Endothelial cell of umbilical vein (primary cell): ENCODE measurements at regions not wholly inside any gene's neighbourhood (a gene's known extent, or its start where the extent isn't known, plus 50 kb on each side); places are given as distances from the start of the nearest gene placed in this dataset.

Experiments
- BruUV-seq: library from RNA; stranded (reverse); fragments of 400-500 nt; replicated peaks from 2 replicates; lab custom pipeline; 2021; lab: Mats Ljungman, UMichigan
- CTCF ChIA-PET: fragments of 300-600, 350-600 bp; sonication (Branson Sonifier 250); formaldehyde crosslinking; loops from one replicate; lab custom pipeline; 2021; ENCODE audit warnings: antibody characterized with exemption, inconsistent platforms; lab: Charles Lee
- POLR2A ChIA-PET: fragments of 300-600, 350-600 bp; sonication (Branson Sonifier 250); formaldehyde crosslinking; loops from one replicate; lab custom pipeline; 2021; ENCODE audit warnings: antibody characterized with exemption, inconsistent platforms; lab: Charles Lee
- DNase-seq: peaks from one replicate; pipeline ENCODE4 v3.0.0-alpha.2; 2011; ENCODE audit warnings: low read depth, low spot score
- FAIRE-seq: peaks from 2 replicates; lab custom pipeline; 2011; peaks lifted over from hg19 to GRCh38; lab: Jason Lieb, UNC
- H2AFZ ChIP-seq: 2 replicates; pipeline ENCODE4 v1.6.0; 2012; ENCODE audit warnings: low read depth, low read length, control low read depth, inconsistent platforms
- H3K27ac ChIP-seq: 2 replicates; pipeline ENCODE4 v1.5.1; 2011; ENCODE audit warnings: low read depth, mild to moderate bottlenecking, control low read depth, low read length, moderate library complexity; ENCODE audit not compliant: insufficient read depth
- H3K27me3 ChIP-seq, 2 experiments: 2 replicates each; pipeline versions ENCODE4 v1.6.0 to v1.6.1; 2011; ENCODE audit warnings: low read length in 2 of 2, mixed read lengths in 1 of 2; ENCODE audit not compliant: control insufficient read depth in 2 of 2, insufficient read depth in 2 of 2
- H3K36me3 ChIP-seq, 2 experiments: 2 replicates in 1 of 2; 3 replicates in 1 of 2; pipeline ENCODE4 v1.5.1; 2011; ENCODE audit warnings: low read length in 2 of 2, mild to moderate bottlenecking in 1 of 2, moderate library complexity in 1 of 2; ENCODE audit not compliant: control insufficient read depth in 2 of 2, insufficient read depth in 2 of 2; ENCODE audit errors: extremely low read depth in 1 of 2
- H3K4me1 ChIP-seq: 3 replicates; pipeline ENCODE4 v1.5.1; 2011; ENCODE audit warnings: mild to moderate bottlenecking, low read length; ENCODE audit not compliant: control insufficient read depth, insufficient read depth; ENCODE audit errors: extremely low read depth
- H3K4me2 ChIP-seq: 2 replicates; pipeline ENCODE4 v1.6.1; 2011; ENCODE audit warnings: low read length, control low read depth, mixed read lengths; ENCODE audit not compliant: insufficient read depth
- H3K4me3 ChIP-seq, 3 experiments: fragments of 200-600 bp in 1 of 3; sonication (generic), shearing (Covaris generic) in 1 of 3; replicated peaks in 1 of 3; 2 replicates each; pipeline ENCODE4 v1.5.1; 2011 to 2016; ENCODE audit warnings: control low read depth in 3 of 3, low read length in 3 of 3, mild to moderate bottlenecking in 2 of 3, inconsistent platforms in 1 of 3, low read depth in 1 of 3, moderate library complexity in 1 of 3; ENCODE audit not compliant: insufficient read depth in 1 of 3
- H3K79me2 ChIP-seq: 2 replicates; pipeline ENCODE4 v1.6.0; 2012; ENCODE audit warnings: low read length, inconsistent platforms; ENCODE audit not compliant: control insufficient read depth, insufficient read depth
- H3K9ac ChIP-seq: replicated peaks from 2 replicates; pipeline ENCODE3; 2011; ENCODE audit warnings: low read length, control low read depth; ENCODE audit not compliant: insufficient read depth; ENCODE audit errors: extremely low read depth
- H3K9me1 ChIP-seq: replicated peaks from 3 replicates; pipeline ENCODE4 v1.6.0; 2011; ENCODE audit warnings: mild to moderate bottlenecking, low read length; ENCODE audit not compliant: control insufficient read depth, insufficient read depth; ENCODE audit errors: extremely low read depth
- H3K9me3 ChIP-seq: replicated peaks from 2 replicates; pipeline ENCODE4 v1.5.1; 2012; ENCODE audit warnings: low read length, inconsistent platforms; ENCODE audit not compliant: control insufficient read depth, insufficient read depth
- H4K20me1 ChIP-seq: replicated peaks from 2 replicates; pipeline ENCODE3; 2011; ENCODE audit warnings: mild to moderate bottlenecking, low read length; ENCODE audit not compliant: control insufficient read depth, insufficient read depth; ENCODE audit errors: extremely low read depth
- EZH2 ChIP-seq: IDR thresholded peaks from 2 replicates; pipeline ENCODE4 v1.6.1; 2012; ENCODE audit warnings: borderline replicate concordance, low read depth, mild to moderate bottlenecking, moderate library complexity, low read length, inconsistent platforms; ENCODE audit not compliant: severe bottlenecking
- FOS ChIP-seq: IDR thresholded peaks from 2 replicates; pipeline ENCODE4 v1.6.1; 2011; ENCODE audit warnings: mild to moderate bottlenecking, low read length, moderate library complexity, borderline replicate concordance; ENCODE audit not compliant: insufficient read depth
- GATA2 ChIP-seq: IDR thresholded peaks from 2 replicates; pipeline ENCODE4 v1.7.0; 2011; ENCODE audit warnings: low read depth, mild to moderate bottlenecking, moderate library complexity, mixed read lengths, low read length; ENCODE audit not compliant: insufficient read length, insufficient read depth
- MYC ChIP-seq: IDR thresholded peaks from one replicate; pipeline ENCODE4 v1.6.1; 2011; ENCODE audit warnings: mild to moderate bottlenecking, low read depth, low read length
- dilution Hi-C: fragments of 300-500 bp; cut with MboI; formaldehyde crosslinking; loops from one replicate; pipeline ENCODE4 v1.15.0; 2019; ENCODE audit warnings: low sequenced_read_pairs; ENCODE audit not compliant: extremely low pct_ligation_motif_present
- intact Hi-C: fragments of 100-400 bp; cut with micrococcal nuclease; formaldehyde crosslinking; loops from one replicate; pipeline ENCODE4 v1.10.0; 2022
- TF ChIP-seq, protein P1 (sequence below), 2 donors: IDR thresholded peaks; 1 replicate in 1 of 2; 2 replicates in 1 of 2; pipeline ENCODE4 v1.5.1; 2011; ENCODE audit warnings: low read length in 2 of 2, mild to moderate bottlenecking in 2 of 2, moderate library complexity in 2 of 2, control low read depth in 1 of 2, inconsistent platforms in 1 of 2, low read depth in 1 of 2; ENCODE audit not compliant: insufficient read depth in 1 of 2; ENCODE audit errors: extremely low read depth in 1 of 2

DNA sequence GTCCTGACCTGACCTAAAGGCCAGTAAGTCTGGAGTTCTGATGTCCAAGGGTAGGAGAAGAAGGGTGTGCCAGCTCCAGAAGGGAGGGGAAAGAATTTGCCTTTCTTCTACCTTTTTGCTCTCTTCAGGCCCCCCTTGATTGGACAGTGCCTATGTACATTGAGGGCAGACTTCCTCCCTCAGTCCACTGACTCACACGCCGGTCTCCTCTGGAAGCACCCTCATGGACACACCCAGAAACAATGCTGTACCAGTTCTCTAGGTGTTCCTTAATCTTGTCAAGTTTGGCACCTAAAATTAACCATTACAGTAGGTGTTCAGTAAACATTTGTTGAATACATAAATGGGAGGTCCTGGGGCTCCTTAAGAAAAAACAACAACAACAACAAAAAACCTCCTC is 51.0 kb upstream of the POU2F1 start:
- no peak overlapping the region for H3K4me3 ChIP-seq

More for the DNA sequence above, 51.0 kb upstream of the POU2F1 start:
- no peaks in the 10 kb centered on the region for H3K36me3 ChIP-seq
- DNase-seq (no peak), FAIRE-seq (no peak)
- POLR2A ChIA-PET: no interaction called here
- intact Hi-C loops: no loop called here
- H4K20me1 ChIP-seq: no peaks in the 10 kb centered on the region
- H3K4me2 ChIP-seq: no peak overlapping the region
- no peak overlapping the region for H3K9ac ChIP-seq
- H3K9me1 ChIP-seq: no peaks in the 10 kb centered on the region
- H3K4me1 ChIP-seq: no peaks in the 10 kb centered on the region
- no peak overlapping the region for H2AFZ ChIP-seq
- dilution Hi-C loops: no loop called here
- peaks cover 3 to 13% of the 10 kb centered on the region in 2 experiments for H3K27me3 ChIP-seq
- no peak overlapping the region for H3K27ac ChIP-seq
- BruUV-seq: no TSS peak
- CTCF ChIA-PET: no interaction called here
- no peaks in the 10 kb centered on the region for H3K79me2 ChIP-seq
- TF ChIP-seq GATA2 (no peak), EZH2 (no peak), MYC (no peak), FOS (no peak)
- TF ChIP-seq, protein P1, sequence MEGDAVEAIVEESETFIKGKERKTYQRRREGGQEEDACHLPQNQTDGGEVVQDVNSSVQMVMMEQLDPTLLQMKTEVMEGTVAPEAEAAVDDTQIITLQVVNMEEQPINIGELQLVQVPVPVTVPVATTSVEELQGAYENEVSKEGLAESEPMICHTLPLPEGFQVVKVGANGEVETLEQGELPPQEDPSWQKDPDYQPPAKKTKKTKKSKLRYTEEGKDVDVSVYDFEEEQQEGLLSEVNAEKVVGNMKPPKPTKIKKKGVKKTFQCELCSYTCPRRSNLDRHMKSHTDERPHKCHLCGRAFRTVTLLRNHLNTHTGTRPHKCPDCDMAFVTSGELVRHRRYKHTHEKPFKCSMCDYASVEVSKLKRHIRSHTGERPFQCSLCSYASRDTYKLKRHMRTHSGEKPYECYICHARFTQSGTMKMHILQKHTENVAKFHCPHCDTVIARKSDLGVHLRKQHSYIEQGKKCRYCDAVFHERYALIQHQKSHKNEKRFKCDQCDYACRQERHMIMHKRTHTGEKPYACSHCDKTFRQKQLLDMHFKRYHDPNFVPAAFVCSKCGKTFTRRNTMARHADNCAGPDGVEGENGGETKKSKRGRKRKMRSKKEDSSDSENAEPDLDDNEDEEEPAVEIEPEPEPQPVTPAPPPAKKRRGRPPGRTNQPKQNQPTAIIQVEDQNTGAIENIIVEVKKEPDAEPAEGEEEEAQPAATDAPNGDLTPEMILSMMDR (IDR thresholded peaks at IDR 0.05; ENCODE audit: extremely low read depth in 1 of 2, insufficient read depth in 1 of 2, low read depth in 1 of 2, low read length in 2 of 2): no peak
- H3K9me3 ChIP-seq: no peaks in the 10 kb centered on the region
